HEK293 (cell line): ENCODE measurements at regions not wholly inside any gene's neighbourhood (a gene's known extent, or its start where the extent isn't known, plus 50 kb on each side); places are given as distances from the start of the nearest gene placed in this dataset.

Source experiments
- PRDM1 ChIP-seq: fragments of 450-650 bp; formaldehyde crosslinking; IDR thresholded peaks from 2 replicates; pipeline ENCODE4; 2016; ENCODE audit warnings: missing biosample characterization, missing genetic modification characterization
- TCF7L2 ChIP-seq: IDR thresholded peaks from 2 replicates; pipeline ENCODE4 v1.6.1; 2011; ENCODE audit warnings: low read depth, mild to moderate bottlenecking, inconsistent platforms, low read length, moderate library complexity, borderline replicate concordance
- YY1 ChIP-seq: fragments of 450-650 bp; formaldehyde crosslinking; IDR thresholded peaks from 2 replicates; pipeline ENCODE4 v1.5.1; 2018; ENCODE audit warnings: missing biosample characterization, missing genetic modification characterization
- ZBTB7A ChIP-seq: fragments of 450-650 bp; formaldehyde crosslinking; IDR thresholded peaks from 2 replicates; pipeline ENCODE4 v1.5.1; 2016; ENCODE audit warnings: low read depth, missing biosample characterization, missing genetic modification characterization
- ZNF121 ChIP-seq: fragments of 450-650 bp; formaldehyde crosslinking; IDR thresholded peaks from 2 replicates; pipeline ENCODE4 v1.5.1; 2016; ENCODE audit warnings: missing biosample characterization, missing genetic modification characterization
- ZNF391 ChIP-seq: fragments of 450-650 bp; formaldehyde crosslinking; IDR thresholded peaks from 2 replicates; pipeline ENCODE4 v1.5.1; 2016; ENCODE audit warnings: low read depth, missing biosample characterization, missing genetic modification characterization, borderline replicate concordance
- TF ChIP-seq, protein P1 (sequence below): fragments of 450-650 bp; formaldehyde crosslinking; IDR thresholded peaks from 2 replicates; pipeline ENCODE4 v1.5.1; 2016; ENCODE audit warnings: missing biosample characterization, missing genetic modification characterization, low read depth
- TF ChIP-seq, protein P2 (sequence below): fragments of 450-650 bp; formaldehyde crosslinking; IDR thresholded peaks from 2 replicates; pipeline ENCODE4 v1.5.1; 2016; ENCODE audit warnings: missing biosample characterization, missing genetic modification characterization

DNA sequence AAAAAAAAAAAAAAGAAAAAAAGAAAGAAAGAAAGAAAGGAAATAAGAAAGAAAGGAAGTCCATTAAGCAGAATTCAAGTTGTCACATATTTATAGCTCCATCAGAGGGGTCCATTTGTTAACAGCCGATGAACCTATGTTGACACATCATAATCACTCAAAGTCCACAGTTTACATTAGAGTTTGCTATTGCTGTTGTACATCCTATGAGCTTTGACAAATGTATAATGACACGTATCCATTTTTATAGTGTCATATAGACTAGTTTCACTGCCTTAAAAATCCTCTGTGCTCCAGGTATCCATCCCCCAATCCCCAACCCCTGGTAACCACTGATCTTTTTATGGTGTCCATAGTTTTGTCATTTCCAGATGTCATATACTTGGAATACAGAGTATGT, 335.2 kb downstream of the RND3 start:
- no peak for TF ChIP-seq PRDM1 (tag by site-specific recombination)
- no peak for TF ChIP-seq ZNF121 (tag by site-specific recombination)
- TF ChIP-seq, protein P1, sequence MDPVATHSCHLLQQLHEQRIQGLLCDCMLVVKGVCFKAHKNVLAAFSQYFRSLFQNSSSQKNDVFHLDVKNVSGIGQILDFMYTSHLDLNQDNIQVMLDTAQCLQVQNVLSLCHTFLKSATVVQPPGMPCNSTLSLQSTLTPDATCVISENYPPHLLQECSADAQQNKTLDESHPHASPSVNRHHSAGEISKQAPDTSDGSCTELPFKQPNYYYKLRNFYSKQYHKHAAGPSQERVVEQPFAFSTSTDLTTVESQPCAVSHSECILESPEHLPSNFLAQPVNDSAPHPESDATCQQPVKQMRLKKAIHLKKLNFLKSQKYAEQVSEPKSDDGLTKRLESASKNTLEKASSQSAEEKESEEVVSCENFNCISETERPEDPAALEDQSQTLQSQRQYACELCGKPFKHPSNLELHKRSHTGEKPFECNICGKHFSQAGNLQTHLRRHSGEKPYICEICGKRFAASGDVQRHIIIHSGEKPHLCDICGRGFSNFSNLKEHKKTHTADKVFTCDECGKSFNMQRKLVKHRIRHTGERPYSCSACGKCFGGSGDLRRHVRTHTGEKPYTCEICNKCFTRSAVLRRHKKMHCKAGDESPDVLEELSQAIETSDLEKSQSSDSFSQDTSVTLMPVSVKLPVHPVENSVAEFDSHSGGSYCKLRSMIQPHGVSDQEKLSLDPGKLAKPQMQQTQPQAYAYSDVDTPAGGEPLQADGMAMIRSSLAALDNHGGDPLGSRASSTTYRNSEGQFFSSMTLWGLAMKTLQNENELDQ (tag by site-specific recombination): no peak
- no peak for TF ChIP-seq YY1 (tag by site-specific recombination)
- no peak for TF ChIP-seq TCF7L2
- TF ChIP-seq, protein P2, sequence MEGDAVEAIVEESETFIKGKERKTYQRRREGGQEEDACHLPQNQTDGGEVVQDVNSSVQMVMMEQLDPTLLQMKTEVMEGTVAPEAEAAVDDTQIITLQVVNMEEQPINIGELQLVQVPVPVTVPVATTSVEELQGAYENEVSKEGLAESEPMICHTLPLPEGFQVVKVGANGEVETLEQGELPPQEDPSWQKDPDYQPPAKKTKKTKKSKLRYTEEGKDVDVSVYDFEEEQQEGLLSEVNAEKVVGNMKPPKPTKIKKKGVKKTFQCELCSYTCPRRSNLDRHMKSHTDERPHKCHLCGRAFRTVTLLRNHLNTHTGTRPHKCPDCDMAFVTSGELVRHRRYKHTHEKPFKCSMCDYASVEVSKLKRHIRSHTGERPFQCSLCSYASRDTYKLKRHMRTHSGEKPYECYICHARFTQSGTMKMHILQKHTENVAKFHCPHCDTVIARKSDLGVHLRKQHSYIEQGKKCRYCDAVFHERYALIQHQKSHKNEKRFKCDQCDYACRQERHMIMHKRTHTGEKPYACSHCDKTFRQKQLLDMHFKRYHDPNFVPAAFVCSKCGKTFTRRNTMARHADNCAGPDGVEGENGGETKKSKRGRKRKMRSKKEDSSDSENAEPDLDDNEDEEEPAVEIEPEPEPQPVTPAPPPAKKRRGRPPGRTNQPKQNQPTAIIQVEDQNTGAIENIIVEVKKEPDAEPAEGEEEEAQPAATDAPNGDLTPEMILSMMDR (tag by site-specific recombination): no peak
- no peak for TF ChIP-seq ZBTB7A (tag by site-specific recombination)
- TF ChIP-seq ZNF391: no peak
